Femur (tissue), 1 donor: ENCODE measurements at regions not wholly inside any gene's neighbourhood (a gene's known extent, or its start where the extent isn't known, plus 50 kb on each side); places are given as distances from the start of the nearest gene placed in this dataset.
"Not testable (repeated sequence)": the region's sequence is repeated elsewhere in the genome, so short reads cannot be mapped to it uniquely, and the experiment has no call there.

Experiments used
- DNase-seq: peaks from one replicate; pipeline ENCODE4 v3.0.0-alpha.2; 2017

- DNase-seq, result peak; percentile 91
These were observed 155.9 kb upstream of the RUNX1 start for GRCh38 chr21:35204850-35205541.

- no peak for DNase-seq
These were observed 155.0 kb upstream of the RUNX1 start for GRCh38 chr21:35204125-35204524.

GRCh38 chr21:35203093-35203977 is 154.2 kb upstream of the RUNX1 start:
- DNase-seq, result no peak

- DNase-seq, result no peak
These were observed 153.3 kb upstream of the RUNX1 start for GRCh38 chr21:35202431-35202830.

- no peak for DNase-seq
These were observed 152.7 kb upstream of the RUNX1 start for GRCh38 chr21:35201799-35202198.

GRCh38 chr21:35201288-35201687 is 152.2 kb upstream of the RUNX1 start:
- no peak for DNase-seq

- no peak for DNase-seq
These were observed 150.6 kb upstream of the RUNX1 start for GRCh38 chr21:35199733-35200015.

- DNase-seq, result no peak
These were observed 150.1 kb upstream of the RUNX1 start for GRCh38 chr21:35198982-35199732.

GRCh38 chr21:35198565-35198964 is 149.5 kb upstream of the RUNX1 start:
- no peak for DNase-seq

GRCh38 chr21:35197992-35198431 is 148.9 kb upstream of the RUNX1 start:
- no peak for DNase-seq

- DNase-seq, result no peak
These were observed 148.1 kb upstream of the RUNX1 start for GRCh38 chr21:35197191-35197590.

- DNase-seq, result no peak
These were observed 147.0 kb upstream of the RUNX1 start for GRCh38 chr21:35196128-35196527.

GRCh38 chr21:35195232-35195631 is 146.1 kb upstream of the RUNX1 start:
- no peak for DNase-seq

- no peak for DNase-seq
These were observed 142.7 kb upstream of the RUNX1 start for GRCh38 chr21:35191754-35192153.

- no peak for DNase-seq
These were observed 142.0 kb upstream of the RUNX1 start for GRCh38 chr21:35191128-35191527.

- no peak for DNase-seq
These were observed 141.1 kb upstream of the RUNX1 start for GRCh38 chr21:35190201-35190701.

GRCh38 chr21:35189077-35189863 is 140.2 kb upstream of the RUNX1 start:
- DNase-seq, result peak; percentile 39

GRCh38 chr21:35183389-35183788 is 134.3 kb upstream of the RUNX1 start:
- DNase-seq, result not testable (repeated sequence)

GRCh38 chr21:35179990-35180540 is 131.0 kb upstream of the RUNX1 start:
- DNase-seq, result no peak

- peak; percentile 49 for DNase-seq
These were observed 129.7 kb upstream of the RUNX1 start for GRCh38 chr21:35178827-35179226.

GRCh38 chr21:35178098-35178497 is 129.0 kb upstream of the RUNX1 start:
- no peak for DNase-seq

GRCh38 chr21:35172231-35172630 is 123.1 kb upstream of the RUNX1 start:
- DNase-seq, result no peak
